ENCODE measurements at regions not wholly inside any gene's neighbourhood (a gene's known extent, or its start where the extent isn't known, plus 50 kb on each side); places are given as distances from the start of the nearest gene placed in this dataset.

- ATAC-seq (peak; percentile 93), DNase-seq (ENCODE audit: low spot score) (peak; percentile 77)
- peak overlapping the region; percentile 57; the same call in 1 of the 2 replicates for H3K27ac ChIP-seq (ENCODE audit: low read depth)
- H2AFZ ChIP-seq = no peak overlapping the region
- Mint-ChIP-seq H3K4me1 (peaks cover 33% of the 10 kb centered on the region), H3K9me3 (no peaks in the 10 kb centered on the region), H3K36me3 (ENCODE audit: low read depth) (no peaks in the 10 kb centered on the region), H3K27ac (peak overlapping the region; percentile 97), H3K4me3 (peak overlapping the region; percentile 48), H3K27me3 (ENCODE audit: insufficient read depth, low read depth, poor library complexity) (peaks cover 2% of the 10 kb centered on the region)
- TF ChIP-seq ZNF462 (CRISPR knock-in tag; IDR thresholded peaks at IDR 0.05) (peak; percentile 90), EZH2 (IDR thresholded peaks at IDR 0.05; ENCODE audit: low read depth, unreplicated experiment) (no peak)
- peak overlapping the region; percentile 21; the same call in 1 of the 2 replicates for H3K4me2 ChIP-seq
- no peaks in the 10 kb centered on the region for H3K9me2 ChIP-seq (ENCODE audit: insufficient read depth)
- H3K4me1 ChIP-seq (ENCODE audit: insufficient read depth) = peaks cover 20% of the 10 kb centered on the region
- no peaks in the 10 kb centered on the region for H4K20me1 ChIP-seq (replicated peaks; ENCODE audit: insufficient read depth)
- no peaks in the 10 kb centered on the region for H3K36me3 ChIP-seq (ENCODE audit: insufficient read depth)
- H3K79me2 ChIP-seq (replicated peaks; ENCODE audit: insufficient read depth) = no peaks in the 10 kb centered on the region
- no peaks in the 10 kb centered on the region for H3K27me3 ChIP-seq (ENCODE audit: insufficient read depth)
- H3F3A ChIP-seq (replicated peaks; ENCODE audit: low read depth) = no peaks in the 10 kb centered on the region
- H3K4me3 ChIP-seq = no peak overlapping the region
These were observed 165.4 kb downstream of the CDC14C start for GRCh38 chr7:49089717-49090116.

- ATAC-seq = no peak
- H3K9me2 ChIP-seq (ENCODE audit: insufficient read depth) = no peaks in the 10 kb centered on the region
- no peaks in the 10 kb centered on the region for H3K79me2 ChIP-seq (replicated peaks; ENCODE audit: insufficient read depth)
- no peaks in the 10 kb centered on the region for H4K20me1 ChIP-seq (replicated peaks; ENCODE audit: insufficient read depth)
- Mint-ChIP-seq H3K4me3 (no peak overlapping the region), H3K36me3 (ENCODE audit: low read depth) (no peaks in the 10 kb centered on the region), H3K27ac (peak overlapping the region; percentile 36), H3K4me1 (peaks cover 42% of the 10 kb centered on the region), H3K27me3 (ENCODE audit: insufficient read depth, low read depth, poor library complexity) (peaks cover 6% of the 10 kb centered on the region), H3K9me3 (no peaks in the 10 kb centered on the region)
- H3K4me1 ChIP-seq (ENCODE audit: insufficient read depth) = peaks cover 20% of the 10 kb centered on the region
- no peaks in the 10 kb centered on the region for H3F3A ChIP-seq (replicated peaks; ENCODE audit: low read depth)
- no peaks in the 10 kb centered on the region for H3K27me3 ChIP-seq (ENCODE audit: insufficient read depth)
- peak overlapping the region; percentile 53; the same call in 1 of the 2 replicates for H2AFZ ChIP-seq
- H3K27ac ChIP-seq (ENCODE audit: low read depth) = peak overlapping the region; percentile 30
- H3K36me3 ChIP-seq (ENCODE audit: insufficient read depth) = no peaks in the 10 kb centered on the region
- H3K4me3 ChIP-seq = no peak overlapping the region
- no peak for DNase-seq (ENCODE audit: low spot score)
- no peak overlapping the region for H3K4me2 ChIP-seq
- TF ChIP-seq STAT1 (IDR thresholded peaks at IDR 0.05; ENCODE audit: unreplicated experiment) = no peak
- TF ChIP-seq REST (IDR thresholded peaks at IDR 0.05; ENCODE audit: unreplicated experiment) = no peak
- no peak for TF ChIP-seq ETS1 (IDR thresholded peaks at IDR 0.05)
- TF ChIP-seq JUNB (IDR thresholded peaks at IDR 0.05; ENCODE audit: unreplicated experiment) = no peak
- no peak for TF ChIP-seq ZNF114 (CRISPR knock-in tag; IDR thresholded peaks at IDR 0.05)
- TF ChIP-seq NANOG (IDR thresholded peaks at IDR 0.05; ENCODE audit: borderline replicate concordance) = no peak
- TF ChIP-seq ZNF331 (CRISPR knock-in tag; IDR thresholded peaks at IDR 0.05; ENCODE audit: low read depth) = no peak
These were observed 166.7 kb downstream of the CDC14C start for GRCh38 chr7:49091089-49091488.

Measured in GM23338 (cell line).